ENCODE measurements at regions not wholly inside any gene's neighbourhood (a gene's known extent, or its start where the extent isn't known, plus 50 kb on each side); places are given as distances from the start of the nearest gene placed in this dataset.

- no peak overlapping the region for H2BK15ac ChIP-seq (ENCODE audit: low read length)
- no peak overlapping the region for H3K9ac ChIP-seq (replicated peaks in 1 of 4; ENCODE audit: extremely low read depth in 1 of 4, low read depth in 3 of 4, low read length in 3 of 4)
- H3K79me1 ChIP-seq (ENCODE audit: low read depth, low read length), result no peaks in the 10 kb centered on the region
- no peak overlapping the region for H2BK12ac ChIP-seq (ENCODE audit: low read depth, low read length)
- H3K4ac ChIP-seq (replicated peaks; ENCODE audit: insufficient read length, low read depth, low read length), result no peak overlapping the region
- no peaks in the 10 kb centered on the region for H3K23me2 ChIP-seq (ENCODE audit: low read depth, low read length)
- no peaks in the 10 kb centered on the region for H4K20me1 ChIP-seq (replicated peaks in 1 of 2; ENCODE audit: control insufficient read depth in 1 of 2, insufficient read depth in 2 of 2, low read length in 2 of 2)
- H2AK5ac ChIP-seq (ENCODE audit: low read depth, low read length), result no peak overlapping the region
- H3K27ac ChIP-seq (ENCODE audit: low read depth, low read length), result no peak overlapping the region
- POLR2A ChIA-PET (ENCODE audit: partially characterized antibody), result no interaction called here
- no peak overlapping the region for H2AFZ ChIP-seq (ENCODE audit: low read length)
- no peaks in the 10 kb centered on the region for H3K36me3 ChIP-seq (ENCODE audit: control insufficient read depth in 2 of 4, insufficient read depth in 4 of 4, low read length in 3 of 4)
- H4K91ac ChIP-seq (replicated peaks; ENCODE audit: insufficient read length, low read length), result no peak overlapping the region
- no peak overlapping the region for H2BK20ac ChIP-seq (ENCODE audit: low read length)
- H3K23ac ChIP-seq (ENCODE audit: insufficient read length), result no peak overlapping the region
- no peak overlapping the region for H2BK5ac ChIP-seq (ENCODE audit: low read depth, low read length)
- H3K4me3 ChIP-seq (ENCODE audit: extremely low read depth in 1 of 4, insufficient read depth in 2 of 4, low read depth in 3 of 4, low read length in 4 of 4), result no peak overlapping the region
- H3K18ac ChIP-seq (ENCODE audit: extremely low read depth, low read length), result no peak overlapping the region
- H2BK120ac ChIP-seq (replicated peaks; ENCODE audit: low read depth, low read length), result no peak overlapping the region
- no peak overlapping the region for H4K5ac ChIP-seq (ENCODE audit: insufficient read length, low read depth, low read length)
- DNase-seq (ENCODE audit: low read depth in 1 of 2, low spot score in 2 of 2) (no peak), FAIRE-seq (no peak)
- H3K9me3 ChIP-seq (ENCODE audit: insufficient read depth in 2 of 2, low read depth in 1 of 2, low read length in 1 of 2), result no peaks in the 10 kb centered on the region
- no peak overlapping the region for H4K8ac ChIP-seq (ENCODE audit: extremely low read depth, insufficient read depth, low read length)
- H3K56ac ChIP-seq (replicated peaks; ENCODE audit: insufficient read length, low read depth, low read length), result no peak overlapping the region
- CTCF ChIA-PET (ENCODE audit: partially characterized antibody), result no interaction called here
- H3K4me2 ChIP-seq (ENCODE audit: insufficient read depth in 1 of 2, low read depth in 2 of 2, low read length in 2 of 2), result no peak overlapping the region
- H3K27me3 ChIP-seq (replicated peaks in 1 of 4; ENCODE audit: control insufficient read depth in 3 of 4, extremely low read depth in 1 of 4, insufficient read depth in 3 of 4, low read length in 3 of 4), result peaks cover 0 to 2% (median 0%) of the 10 kb centered on the region in 4 experiments; a peak in 2 of 7 replicates
- no peak overlapping the region for H3K14ac ChIP-seq (ENCODE audit: insufficient read length)
- TF ChIP-seq EGR1 (IDR thresholded peaks at IDR 0.05; ENCODE audit: borderline replicate concordance, low read depth, low read length) (no peak), SIN3A (conservative IDR thresholded peaks at IDR 0.05 in 1 of 2, IDR thresholded peaks at IDR 0.05 in 1 of 2; ENCODE audit: low read depth in 1 of 2, low read length in 2 of 2) (no peak)
- 92% methylated on average over 5 of the region's 5 CpGs; no CpG with 5 or more reads in 1 of the 2 experiments for WGBS, 2 experiments (ENCODE audit: extremely low coverage in 1 of 2, insufficient coverage in 1 of 2, insufficient read length in 1 of 2, insufficient replicate concordance in 2 of 2, low coverage in 1 of 2, low lambda C conversion rate in 2 of 2, missing lambda C conversion rate in 1 of 2)
- H3K79me2 ChIP-seq (ENCODE audit: control insufficient read depth in 1 of 2, insufficient read depth in 2 of 2, low read length in 2 of 2), result no peaks in the 10 kb centered on the region
- peaks cover 0 to 5% (median 2%) of the 10 kb centered on the region in 4 experiments; a peak in 2 of 7 replicates for H3K4me1 ChIP-seq (replicated peaks in 1 of 4; ENCODE audit: control insufficient read depth in 3 of 4, insufficient read depth in 4 of 4, low read length in 3 of 4)
Observed at GRCh38 chr5:171540865-171541264, 121.4 kb downstream of the FGF18 start.

Measured in H1 (cell line).